HL-60/S4 (cell line): ENCODE measurements at regions not wholly inside any gene's neighbourhood (a gene's known extent, or its start where the extent isn't known, plus 50 kb on each side); places are given as distances from the start of the nearest gene placed in this dataset.

Experiments
- in situ Hi-C: fragments of 300-500 bp; cut with MboI; formaldehyde crosslinking; loops from 2 replicates; pipeline ENCODE4 v1.14.3; 2022; ENCODE audit warnings: low sequenced_read_pairs

- in situ Hi-C loops, result no loop called here
Measured at GRCh38 chr2:236317938-236318396, 53.8 kb upstream of the ASB18 start.

- in situ Hi-C loops, result no loop called here
Measured at GRCh38 chr2:236318401-236318800, 54.2 kb upstream of the ASB18 start.

GRCh38 chr2:236319036-236319435 is 54.8 kb upstream of the ASB18 start:
- in situ Hi-C loops, result no loop called here

GRCh38 chr2:236321415-236321814 is 57.2 kb upstream of the ASB18 start:
- in situ Hi-C loops, result no loop called here

GRCh38 chr2:236333417-236334121 is 69.4 kb upstream of the ASB18 start:
- in situ Hi-C loops, result no loop called here

GRCh38 chr2:236334122-236334876 is 70.1 kb upstream of the ASB18 start:
- in situ Hi-C loops, result no loop called here

- in situ Hi-C loops, result no loop called here
Measured at GRCh38 chr2:236335696-236336574, 71.7 kb upstream of the ASB18 start.

- in situ Hi-C loops, result no loop called here
Measured at GRCh38 chr2:236336575-236337464, 72.6 kb upstream of the ASB18 start.

GRCh38 chr2:236337465-236338325 is 73.5 kb upstream of the ASB18 start:
- in situ Hi-C loops, result no loop called here

GRCh38 chr2:236338495-236339184 is 74.4 kb upstream of the ASB18 start:
- in situ Hi-C loops, result no loop called here

GRCh38 chr2:236340251-236340650 is 76.0 kb upstream of the ASB18 start:
- in situ Hi-C loops, result loop anchor here (10.0 kb wide), 1 partner anchor 735 kb away; no protein-coding TSS in a partner anchor

GRCh38 chr2:236341067-236341466 is 76.9 kb upstream of the ASB18 start:
- in situ Hi-C loops, result loop anchor here (10.0 kb wide), 1 partner anchor 734 kb away; no protein-coding TSS in a partner anchor

GRCh38 chr2:236341721-236342120 is 77.5 kb upstream of the ASB18 start:
- in situ Hi-C loops, result loop anchor here (10.0 kb wide), 1 partner anchor 733 kb away; no protein-coding TSS in a partner anchor

GRCh38 chr2:236342507-236342906 is 78.3 kb upstream of the ASB18 start:
- in situ Hi-C loops, result loop anchor here (10.0 kb wide), 1 partner anchor 732 kb away; no protein-coding TSS in a partner anchor

GRCh38 chr2:236342951-236343350 is 78.7 kb upstream of the ASB18 start:
- in situ Hi-C loops, result loop anchor here (10.0 kb wide), 1 partner anchor 732 kb away; no protein-coding TSS in a partner anchor

GRCh38 chr2:236343400-236344161 is 79.4 kb upstream of the ASB18 start:
- in situ Hi-C loops, result loop anchor here (10.0 kb wide), 1 partner anchor 731 kb away; no protein-coding TSS in a partner anchor

GRCh38 chr2:236344446-236344845 is 80.2 kb upstream of the ASB18 start:
- in situ Hi-C loops, result loop anchor here (10.0 kb wide), 1 partner anchor 730 kb away; no protein-coding TSS in a partner anchor
